HG02763 (cell line): ENCODE measurements at regions not wholly inside any gene's neighbourhood (a gene's known extent, or its start where the extent isn't known, plus 50 kb on each side); places are given as distances from the start of the nearest gene placed in this dataset.
"Not testable (repeated sequence)": the region's sequence is repeated elsewhere in the genome, so short reads cannot be mapped to it uniquely, and the experiment has no call there.

Experiments used
- ATAC-seq: cut with Tn5 transposase; IDR thresholded peaks from one replicate; pipeline ENCODE4 v1.9.1; 2021; ENCODE audit warnings: mild to moderate bottlenecking, moderate library complexity; ENCODE audit not compliant: unreplicated experiment

DNA sequence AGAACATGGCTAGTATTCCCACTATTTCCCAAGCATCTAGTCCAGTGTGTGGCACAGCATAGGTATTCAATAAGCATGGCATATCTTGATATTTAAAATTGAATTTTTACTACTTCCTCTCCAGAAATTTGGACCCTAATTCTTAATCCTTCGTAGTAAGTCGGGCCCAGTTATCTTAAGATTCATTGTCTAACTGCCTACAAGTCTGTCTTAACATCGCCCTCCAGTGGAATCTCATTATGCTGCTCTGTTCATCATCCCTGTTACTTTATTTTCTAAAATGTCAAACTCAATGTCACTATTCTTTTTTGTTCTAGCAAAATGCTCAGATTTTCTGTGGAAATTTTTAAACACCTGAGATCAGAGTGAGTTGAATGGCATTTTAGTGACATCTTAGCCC, 606.2 kb downstream of the KLHL13 start:
- ATAC-seq = no peak

DNA sequence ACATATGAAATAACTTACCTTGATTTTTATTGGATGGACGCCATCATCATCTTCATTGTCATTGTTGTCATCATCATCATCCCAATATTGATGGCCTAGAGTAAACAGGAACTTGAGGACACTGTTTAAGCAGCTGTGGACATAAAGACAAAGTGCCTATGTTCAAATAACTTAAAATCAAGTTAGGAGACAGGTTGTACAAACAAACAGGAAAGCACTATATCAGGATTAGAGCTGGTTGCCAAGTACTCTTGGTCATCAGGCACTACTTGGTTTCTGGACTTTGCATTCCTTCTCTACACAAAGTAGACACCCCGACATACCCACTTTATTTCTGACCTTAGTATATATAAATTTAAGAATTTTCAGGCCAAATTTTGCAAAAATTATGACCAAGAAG, 608.6 kb downstream of the KLHL13 start:
- ATAC-seq = no peak

DNA sequence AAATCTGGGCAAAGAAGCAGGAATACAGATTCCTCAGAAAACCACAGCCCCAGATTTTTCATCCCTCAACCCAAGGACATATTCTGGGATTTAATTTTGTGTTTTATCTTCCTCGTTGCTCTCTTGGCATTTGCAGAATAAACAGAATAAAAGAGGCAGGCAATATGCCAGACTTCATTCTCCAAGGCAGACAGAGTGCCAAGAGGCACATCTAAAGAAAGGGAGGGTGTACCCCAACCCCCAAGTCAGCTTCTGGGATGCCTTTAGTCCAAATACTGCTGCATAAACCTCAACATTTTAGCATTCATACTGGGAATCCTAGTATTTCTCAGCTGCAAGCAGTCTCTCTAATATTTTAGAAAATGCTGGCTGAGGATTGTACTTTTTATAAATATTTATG, 629.2 kb downstream of the KLHL13 start:
- no peak for ATAC-seq

DNA sequence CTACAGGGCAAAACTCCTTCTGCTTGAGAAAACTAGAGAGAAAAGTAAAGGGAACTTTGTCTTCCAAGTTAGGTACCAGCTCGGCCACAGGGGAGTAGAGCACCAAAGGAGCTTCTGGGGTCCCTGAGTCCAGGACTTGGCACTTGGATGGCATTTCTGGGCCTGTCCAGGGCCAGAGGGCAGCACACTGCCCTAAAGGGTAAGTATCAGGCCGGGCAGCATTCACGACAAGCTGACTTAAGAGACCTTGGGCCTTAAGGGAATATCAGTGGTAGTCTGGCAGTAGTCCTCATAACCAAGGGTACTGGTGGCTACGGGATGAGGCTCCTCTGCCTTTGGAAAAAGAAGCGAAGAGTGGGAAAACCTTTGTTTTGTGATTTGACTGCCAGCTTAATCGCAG, 632.7 kb downstream of the KLHL13 start:
- no peak for ATAC-seq

DNA sequence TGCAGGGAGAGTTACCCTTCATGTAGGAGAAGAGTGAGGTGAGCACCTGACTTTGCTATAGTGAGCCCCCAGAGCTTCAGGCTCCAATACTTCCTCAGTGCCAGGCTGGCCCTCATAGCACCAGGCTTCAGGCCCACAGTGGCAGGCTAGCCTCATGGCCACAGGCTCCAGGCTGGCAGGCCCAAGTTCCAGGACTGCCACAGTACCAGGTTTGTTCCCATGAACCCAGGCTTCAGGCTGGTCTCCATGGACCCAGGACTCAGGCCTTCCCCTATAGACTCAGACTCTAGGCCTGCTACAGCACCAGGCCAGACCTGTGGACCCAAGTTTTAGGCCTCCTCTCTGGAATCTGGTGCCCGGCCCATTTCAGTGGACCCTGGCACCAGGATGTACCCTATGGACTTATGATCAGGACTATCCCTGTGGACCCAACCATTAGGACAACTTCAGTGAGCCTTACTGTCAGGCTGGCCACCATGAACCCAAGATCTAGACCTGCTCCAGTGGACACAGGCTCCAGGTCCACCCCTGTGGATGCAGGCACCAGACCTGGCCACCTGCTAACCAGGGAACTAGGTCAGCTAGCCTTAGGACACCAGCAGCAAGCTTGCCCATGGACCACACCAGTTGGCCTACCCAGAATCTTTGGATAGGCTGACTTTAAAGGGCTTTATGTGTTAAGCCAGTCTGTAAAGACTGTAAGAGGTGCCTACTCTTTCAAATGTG, 658.2 kb downstream of the KLHL13 start:
- no peak for ATAC-seq

DNA sequence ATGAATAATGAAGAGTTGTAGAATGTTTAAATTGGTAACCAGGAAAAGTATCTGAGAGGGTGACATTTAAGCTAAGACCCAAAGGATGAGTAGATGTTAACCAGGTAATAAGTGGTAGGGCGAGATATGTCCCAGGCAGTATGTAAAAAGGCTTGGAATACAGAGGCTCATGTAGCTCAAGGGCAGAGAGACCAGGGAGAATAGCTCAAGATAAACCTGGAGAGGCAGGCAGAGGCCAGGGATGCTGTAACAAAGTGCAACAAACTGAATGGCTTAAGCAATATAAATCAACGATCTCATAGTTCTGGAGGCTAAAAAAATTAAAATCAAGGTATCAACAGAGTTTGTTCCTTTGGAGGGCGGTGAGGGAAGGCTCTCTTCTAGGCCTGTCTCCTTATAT, 660.8 kb downstream of the KLHL13 start:
- no peak for ATAC-seq

DNA sequence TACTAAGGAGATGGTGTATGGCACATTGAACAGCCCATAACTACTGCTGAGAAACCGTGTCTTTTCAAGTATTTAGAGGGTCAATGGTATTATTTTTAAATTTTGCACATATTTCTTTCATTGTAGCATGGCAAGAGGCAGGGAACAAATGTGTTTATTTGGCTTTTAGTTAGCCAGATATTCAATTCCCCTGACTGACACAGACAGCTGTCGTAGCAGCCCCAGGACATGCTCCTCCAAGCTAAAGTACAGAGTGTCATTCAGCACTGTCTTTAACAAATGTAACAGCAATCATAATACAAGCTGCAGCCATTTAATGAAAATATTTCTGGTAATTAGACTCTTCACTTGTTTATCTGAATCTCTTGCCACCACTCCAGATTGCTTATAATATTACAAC, 687.1 kb downstream of the KLHL13 start:
- no peak for ATAC-seq

DNA sequence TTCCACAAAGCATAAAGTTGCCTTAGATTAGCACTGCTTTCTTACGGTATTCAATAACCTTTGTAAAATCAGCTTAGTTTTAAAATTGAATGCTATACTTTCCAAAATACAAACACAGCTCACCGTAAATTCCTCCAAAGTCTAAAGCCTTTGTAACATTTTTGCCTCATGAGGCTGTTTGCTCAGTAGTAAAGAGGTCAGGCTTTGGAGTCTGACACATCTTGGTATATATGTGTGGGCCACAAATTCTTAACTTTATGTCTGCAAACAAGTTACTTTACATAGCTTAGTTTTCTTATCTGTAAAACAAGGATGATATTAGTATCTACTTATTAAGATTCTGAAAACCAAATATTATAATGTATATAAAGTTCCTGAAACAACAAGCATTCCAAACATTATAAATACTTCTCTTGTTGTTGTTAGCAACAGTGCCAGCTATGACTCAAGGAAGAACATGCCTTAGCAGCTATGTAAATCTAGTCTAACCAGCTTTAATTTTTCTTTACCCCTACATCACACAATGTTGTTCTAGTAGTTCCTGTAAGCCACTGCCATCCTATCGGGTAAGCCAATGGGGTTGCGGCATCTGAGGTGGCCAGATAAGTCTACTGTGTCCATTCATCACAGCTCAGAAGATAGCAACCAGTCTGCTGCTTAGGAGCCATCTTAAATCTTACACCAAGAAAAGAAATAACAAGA, 709.0 kb downstream of the KLHL13 start:
- ATAC-seq = no peak

DNA sequence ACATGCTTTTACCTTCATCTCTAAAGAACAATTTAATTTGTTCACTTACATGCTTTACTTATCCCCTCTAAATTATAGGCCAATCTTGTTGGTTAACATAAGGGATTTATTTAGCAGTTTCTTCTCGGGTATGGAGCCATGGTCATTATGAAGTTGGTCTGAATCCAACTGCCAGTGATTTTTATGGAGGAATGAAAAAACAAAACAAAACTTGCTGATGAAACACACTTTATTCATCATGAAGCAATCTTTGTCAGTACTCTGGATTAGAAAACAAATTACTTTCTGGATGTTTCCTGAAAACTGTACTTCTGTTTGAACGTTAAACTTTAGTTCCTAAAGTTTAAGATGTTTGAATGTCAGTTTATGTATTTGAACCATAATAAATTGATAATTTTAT, 715.8 kb downstream of the KLHL13 start:
- ATAC-seq = no peak

DNA sequence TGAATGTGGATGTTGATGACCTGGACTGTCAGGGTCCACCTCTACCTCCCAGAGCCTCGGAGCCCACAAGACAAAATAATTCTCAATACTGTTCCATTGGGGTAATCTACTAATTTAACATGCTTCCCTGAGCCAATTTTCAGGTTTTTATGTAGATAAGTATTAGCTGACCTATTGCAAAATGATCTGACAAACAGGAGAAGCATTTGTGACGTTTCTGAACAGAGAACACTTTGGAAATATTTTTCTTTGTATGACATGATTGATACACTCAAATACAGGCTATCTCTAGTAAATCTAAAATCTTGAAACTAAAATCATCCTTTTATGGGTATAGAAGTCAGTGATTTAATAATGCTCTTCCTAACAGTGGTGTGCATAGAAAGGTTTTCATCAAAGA, 716.6 kb downstream of the KLHL13 start:
- no peak for ATAC-seq

DNA sequence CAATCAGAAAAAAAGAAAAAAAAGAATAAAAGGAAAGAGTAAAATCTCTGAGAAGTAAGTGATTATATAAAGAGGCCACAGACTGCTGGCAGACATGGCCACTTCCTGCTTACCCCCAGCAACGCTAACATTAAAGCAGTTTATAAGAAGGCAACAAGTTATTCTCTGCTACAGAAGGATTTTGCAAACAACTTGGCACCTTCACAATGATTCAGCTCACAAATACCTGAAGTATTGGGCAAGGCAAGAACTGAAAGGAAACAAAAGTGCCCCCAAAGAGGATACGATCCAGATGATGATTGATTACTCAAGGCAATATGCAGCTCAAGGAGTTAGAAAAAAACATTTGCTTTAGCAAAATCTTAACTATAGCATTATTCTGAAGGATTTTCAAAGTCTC, 718.8 kb downstream of the KLHL13 start:
- no peak for ATAC-seq

DNA sequence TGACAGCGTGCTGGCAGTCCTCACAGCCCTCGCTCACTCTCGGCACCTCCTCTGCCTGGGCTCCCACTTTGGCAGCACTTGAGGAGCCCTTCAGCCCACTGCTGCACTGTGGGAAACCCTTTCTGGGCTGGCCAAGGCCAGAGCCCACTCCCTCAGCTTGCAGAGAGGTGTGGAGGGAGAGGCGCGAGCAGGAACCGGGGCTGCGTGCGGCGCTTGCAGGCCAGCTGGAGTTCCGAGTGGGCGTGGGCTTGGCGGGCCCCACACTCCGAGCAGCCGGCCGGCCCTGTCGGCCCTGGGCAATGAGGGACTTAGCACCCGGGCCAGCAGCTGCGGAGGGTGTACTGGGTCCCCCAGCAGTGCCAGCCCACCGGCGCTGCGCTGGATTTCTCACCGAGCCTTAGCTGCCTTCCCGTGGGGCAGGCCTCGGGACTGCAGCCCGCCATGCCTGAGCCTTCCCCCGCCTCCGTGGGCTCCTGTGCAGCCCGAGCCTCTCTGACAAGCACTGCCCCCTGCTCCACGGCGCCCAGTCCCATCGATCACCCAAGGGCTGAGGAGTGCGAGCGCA, 722.0 kb downstream of the KLHL13 start:
- ATAC-seq = not testable (repeated sequence)

DNA sequence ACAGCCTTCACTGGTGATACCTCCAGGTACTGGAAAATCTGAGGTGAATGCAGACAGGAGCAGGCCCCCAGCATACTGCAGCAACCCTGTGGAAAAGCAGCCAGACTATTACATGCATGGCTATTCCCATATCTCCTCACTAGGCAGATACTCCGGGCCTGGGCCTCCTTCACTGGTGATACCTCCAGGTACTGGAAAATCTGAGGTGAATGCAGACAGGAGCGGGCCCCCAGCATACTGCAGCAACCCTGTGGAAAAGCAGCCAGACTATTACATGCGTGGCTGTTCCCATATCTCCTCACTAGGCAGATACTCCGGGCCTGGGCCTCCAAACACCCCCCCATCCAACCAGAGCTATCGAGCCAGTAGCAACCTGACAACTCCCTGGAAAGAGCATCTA, 724.2 kb downstream of the KLHL13 start:
- ATAC-seq = not testable (repeated sequence)

DNA sequence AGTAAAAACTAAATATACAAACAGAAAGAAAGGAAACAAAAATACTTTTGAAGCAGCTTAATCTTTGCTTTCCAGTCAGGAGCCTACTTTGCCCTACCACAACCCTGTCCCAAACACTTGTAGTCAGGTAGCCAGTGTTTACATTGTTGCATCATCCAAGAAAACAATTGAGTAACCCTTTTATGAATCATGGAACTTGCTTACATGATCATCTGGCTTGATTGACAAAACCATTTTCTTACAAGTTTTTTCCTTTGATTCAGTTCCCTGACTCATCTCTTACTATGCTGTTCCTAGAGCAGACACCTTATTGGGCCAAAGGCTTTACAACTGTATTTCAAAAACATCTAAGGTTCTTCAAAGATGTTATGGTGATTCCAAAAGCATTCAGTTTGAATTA, 740.1 kb downstream of the KLHL13 start:
- no peak for ATAC-seq

DNA sequence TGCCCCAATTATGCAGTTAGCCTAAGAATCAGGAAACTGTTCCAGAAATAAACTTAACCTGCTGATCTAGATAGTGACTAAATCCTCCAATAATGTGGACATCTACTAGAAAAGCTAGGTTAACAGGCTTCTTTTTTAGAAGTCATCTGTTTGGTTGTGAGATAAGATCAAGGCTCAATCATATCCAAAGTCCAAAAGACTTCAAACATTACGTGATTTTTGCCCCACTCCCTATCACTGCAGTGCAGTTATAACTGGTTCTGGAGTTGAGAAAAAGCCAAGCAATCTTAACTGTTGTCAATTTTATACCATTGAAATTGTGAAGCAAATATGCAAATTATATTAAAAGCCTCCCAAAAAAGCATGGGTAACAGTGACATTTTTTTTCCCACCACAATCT, 781.4 kb downstream of the KLHL13 start:
- ATAC-seq = no peak

DNA sequence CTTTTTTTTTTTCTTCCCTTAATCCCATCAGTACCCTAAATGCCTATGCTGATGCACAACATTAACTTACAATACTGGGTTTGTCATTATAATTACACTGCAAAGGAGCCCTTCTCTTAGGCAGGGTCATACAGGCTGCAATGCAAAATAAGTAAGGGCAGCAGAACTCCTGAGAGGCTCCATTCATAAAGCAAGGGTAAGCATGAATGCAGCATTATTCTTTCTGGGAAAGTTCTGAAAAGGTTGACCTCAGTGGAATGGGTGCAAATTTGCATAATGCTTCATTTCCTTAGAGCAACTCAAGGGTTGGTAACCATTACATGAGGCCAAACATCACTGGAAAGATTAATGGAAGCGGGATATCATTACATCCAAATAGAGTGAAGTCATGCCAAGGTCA, 789.2 kb downstream of the KLHL13 start:
- ATAC-seq = no peak

DNA sequence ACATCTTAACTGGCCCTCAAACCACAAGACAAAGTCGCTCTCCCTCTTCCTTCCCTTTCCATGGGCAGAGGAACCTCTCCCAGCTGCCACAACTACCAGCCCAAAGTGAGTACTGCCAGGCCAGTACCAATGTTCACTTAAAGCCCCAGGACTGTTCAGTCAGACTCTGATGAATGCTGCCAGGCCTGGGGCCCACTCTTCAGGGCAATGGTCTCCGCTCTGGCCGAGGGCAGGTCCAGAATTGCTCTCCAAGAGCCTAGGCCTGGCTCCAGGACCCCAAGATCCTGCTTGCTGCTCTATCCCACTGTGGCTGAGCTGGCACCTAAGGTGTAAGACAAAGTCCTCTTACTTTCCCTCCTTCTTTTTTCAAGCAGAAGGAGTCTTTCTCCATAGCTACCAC, 790.9 kb downstream of the KLHL13 start:
- no peak for ATAC-seq

DNA sequence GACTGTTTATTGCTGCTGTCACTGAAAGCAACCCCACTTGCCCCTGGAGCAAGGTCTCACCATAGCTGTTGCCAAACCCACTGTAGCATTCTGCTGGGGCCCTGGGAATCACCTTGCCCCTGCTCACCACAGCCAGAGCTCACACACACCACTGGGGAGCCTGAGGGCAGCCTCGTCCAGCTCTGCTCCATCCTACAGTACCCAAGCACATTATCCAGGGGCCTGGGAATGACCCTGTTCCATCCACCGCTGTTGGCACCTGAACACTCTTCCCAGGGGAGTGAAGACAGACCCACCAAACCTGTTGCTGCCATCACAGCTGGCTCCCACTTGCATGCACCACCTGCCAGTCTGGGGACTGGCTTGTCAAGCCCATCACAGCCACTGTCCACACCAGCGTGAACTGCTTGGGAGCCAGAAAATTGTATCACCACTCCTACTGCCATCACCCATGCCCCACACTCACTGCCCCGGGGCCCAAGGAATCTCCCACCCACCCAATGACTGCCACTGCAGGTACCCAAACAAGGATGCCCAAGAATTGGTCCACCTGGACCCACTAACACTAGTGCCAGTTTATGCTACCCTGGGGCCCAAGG, 811.3 kb downstream of the KLHL13 start:
- no peak for ATAC-seq

DNA sequence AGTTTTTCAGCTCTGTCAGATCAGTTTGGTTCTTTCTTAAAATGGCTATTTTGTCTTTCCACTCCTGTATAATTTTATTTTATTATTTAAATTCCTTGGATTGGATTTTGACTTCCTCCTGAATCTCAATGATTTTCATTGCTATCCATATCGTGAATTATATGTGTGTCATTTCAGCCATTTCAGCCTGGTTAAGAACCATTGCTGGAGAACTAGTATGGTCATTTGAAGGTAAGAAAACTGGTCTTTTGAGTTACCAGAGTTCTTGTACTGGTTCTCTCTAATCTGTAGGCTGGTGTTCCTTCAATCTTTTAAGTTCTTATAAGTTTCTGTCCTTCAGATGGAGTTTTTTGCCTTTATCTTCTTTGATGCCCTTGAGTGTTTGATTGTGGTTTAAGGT, 815.5 kb downstream of the KLHL13 start:
- no peak for ATAC-seq

DNA sequence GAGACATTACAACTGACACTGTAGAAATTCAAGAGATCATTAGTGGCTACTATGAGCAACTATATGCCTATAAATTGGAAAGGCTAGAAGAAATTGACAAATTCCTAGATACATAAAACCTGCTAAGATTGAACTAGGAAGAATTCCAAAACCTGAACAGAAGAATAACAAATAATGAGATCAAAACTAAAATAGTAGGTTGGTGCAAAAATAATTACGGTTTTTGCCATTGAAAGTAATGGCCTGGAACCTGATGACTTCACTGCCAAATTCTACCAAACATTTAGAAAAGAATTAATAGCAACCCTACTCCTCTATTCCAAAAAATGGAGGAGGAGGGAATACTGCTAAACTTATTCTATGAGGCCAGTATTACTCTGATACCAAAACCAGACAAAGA, 824.9 kb downstream of the KLHL13 start:
- ATAC-seq = no peak

DNA sequence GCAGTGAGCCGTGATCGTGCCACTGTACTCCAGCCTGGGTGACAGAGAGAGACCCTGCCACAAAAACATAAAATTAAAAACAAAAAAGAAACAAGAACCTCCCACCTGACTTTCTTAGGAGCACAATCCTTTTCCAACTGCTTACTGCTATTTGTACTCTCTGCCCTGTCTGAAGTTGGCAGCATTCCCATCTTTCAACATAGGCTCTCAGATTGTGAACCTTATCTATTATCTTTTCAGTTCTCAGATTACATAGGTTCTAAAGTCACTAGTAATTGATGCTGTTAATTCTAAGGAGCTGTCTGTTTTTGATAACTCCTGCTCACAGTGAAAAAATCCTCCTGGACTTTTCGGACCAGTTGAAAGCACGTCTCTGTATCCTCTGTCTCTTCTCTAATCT, 812.2 kb upstream of the CT83 start:
- no peak for ATAC-seq
